Fibroblast of lung (primary cell): ENCODE measurements at regions not wholly inside any gene's neighbourhood (a gene's known extent, or its start where the extent isn't known, plus 50 kb on each side); places are given as distances from the start of the nearest gene placed in this dataset.

Source experiments
- DNase-seq, 2 donors: peaks; one replicate each; pipeline versions ENCODE4 v3.0.0 to v3.0.0-alpha.2; 2010; ENCODE audit warnings: low read depth in 2 of 2
- H2AFZ ChIP-seq: 2 replicates; pipeline ENCODE4 v1.5.1; 2012; ENCODE audit warnings: low read length, control low read depth, inconsistent platforms
- H3K27ac ChIP-seq: 2 replicates; pipeline ENCODE4 v1.5.1; 2011; ENCODE audit warnings: low read length, control low read depth; ENCODE audit not compliant: insufficient read depth
- H3K27me3 ChIP-seq: 2 replicates; pipeline ENCODE4 v1.5.1; 2011; ENCODE audit warnings: mild to moderate bottlenecking, low read length; ENCODE audit not compliant: control insufficient read depth, insufficient read depth
- H3K36me3 ChIP-seq: 2 replicates; pipeline ENCODE4 v1.5.1; 2011; ENCODE audit warnings: low read length; ENCODE audit not compliant: control insufficient read depth, insufficient read depth
- H3K4me1 ChIP-seq: 2 replicates; pipeline ENCODE4 v1.5.1; 2011; ENCODE audit warnings: low read length; ENCODE audit not compliant: control insufficient read depth, insufficient read depth; ENCODE audit errors: extremely low read depth
- H3K4me2 ChIP-seq: 2 replicates; pipeline ENCODE4 v1.5.1; 2011; ENCODE audit warnings: low read length, control low read depth; ENCODE audit not compliant: insufficient read depth; ENCODE audit errors: extremely low read depth
- H3K4me3 ChIP-seq, 4 experiments: fragments of 200-600 bp in 1 of 4; sonication (generic) in 1 of 4; replicated peaks in 1 of 4; 2 replicates each; pipeline ENCODE4 v1.5.1; 2011 to 2016; ENCODE audit warnings: low read length in 4 of 4, low read depth in 3 of 4, mild to moderate bottlenecking in 3 of 4, control low read depth in 2 of 4, inconsistent platforms in 1 of 4, mixed read lengths in 1 of 4; ENCODE audit not compliant: insufficient read depth in 1 of 4; ENCODE audit errors: control extremely low read depth in 1 of 4
- H3K79me2 ChIP-seq: 2 replicates; pipeline ENCODE4 v1.5.1; 2012; ENCODE audit warnings: mild to moderate bottlenecking, low read length, inconsistent platforms; ENCODE audit not compliant: control insufficient read depth, insufficient read depth
- H3K9ac ChIP-seq: 2 replicates; pipeline ENCODE4 v1.5.1; 2011; ENCODE audit warnings: mild to moderate bottlenecking, low read length, control low read depth; ENCODE audit not compliant: insufficient read depth
- H3K9me3 ChIP-seq: 2 replicates; pipeline ENCODE4 v1.5.1; 2012; ENCODE audit warnings: low read depth, low read length; ENCODE audit not compliant: control insufficient read depth, insufficient read depth
- H4K20me1 ChIP-seq: 2 replicates; pipeline ENCODE4 v1.5.1; 2011; ENCODE audit warnings: low read length; ENCODE audit not compliant: control insufficient read depth, insufficient read depth; ENCODE audit errors: extremely low read depth
- EZH2 ChIP-seq: IDR thresholded peaks from 2 replicates; pipeline ENCODE4 v1.5.1; 2012; ENCODE audit warnings: low read length, control low read depth, mild to moderate bottlenecking; ENCODE audit errors: missing control alignments
- TF ChIP-seq, protein P1 (sequence below), 2 donors: IDR thresholded peaks in 1 of 2; conservative IDR thresholded peaks in 1 of 2; 1 replicate in 1 of 2; 2 replicates in 1 of 2; pipeline ENCODE4 v1.5.1; 2011 to 2012; ENCODE audit warnings: low read length in 2 of 2, control low read depth in 1 of 2, inconsistent platforms in 1 of 2, low read depth in 1 of 2, mild to moderate bottlenecking in 1 of 2

DNA sequence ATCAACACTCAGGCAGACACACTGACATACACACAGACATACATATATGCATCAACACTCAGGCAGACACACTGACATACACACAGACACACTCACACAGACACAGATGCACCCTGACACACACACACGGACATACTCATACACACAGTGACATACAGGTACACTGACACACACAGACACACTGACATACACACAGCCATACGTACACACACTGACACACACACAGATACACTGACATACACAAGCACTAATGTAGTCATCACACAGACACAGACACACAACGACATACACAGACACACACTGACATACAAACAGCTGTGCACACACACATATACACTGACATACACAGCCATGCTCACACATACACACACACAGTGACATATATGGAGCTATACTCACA is 131.0 kb upstream of the CSF3R start:
- H3K4me1 ChIP-seq: no peaks in the 10 kb centered on the region
- H3K4me3 ChIP-seq: no peak overlapping the region
- no peak for DNase-seq
- no peaks in the 10 kb centered on the region for H4K20me1 ChIP-seq
- TF ChIP-seq, protein P1, sequence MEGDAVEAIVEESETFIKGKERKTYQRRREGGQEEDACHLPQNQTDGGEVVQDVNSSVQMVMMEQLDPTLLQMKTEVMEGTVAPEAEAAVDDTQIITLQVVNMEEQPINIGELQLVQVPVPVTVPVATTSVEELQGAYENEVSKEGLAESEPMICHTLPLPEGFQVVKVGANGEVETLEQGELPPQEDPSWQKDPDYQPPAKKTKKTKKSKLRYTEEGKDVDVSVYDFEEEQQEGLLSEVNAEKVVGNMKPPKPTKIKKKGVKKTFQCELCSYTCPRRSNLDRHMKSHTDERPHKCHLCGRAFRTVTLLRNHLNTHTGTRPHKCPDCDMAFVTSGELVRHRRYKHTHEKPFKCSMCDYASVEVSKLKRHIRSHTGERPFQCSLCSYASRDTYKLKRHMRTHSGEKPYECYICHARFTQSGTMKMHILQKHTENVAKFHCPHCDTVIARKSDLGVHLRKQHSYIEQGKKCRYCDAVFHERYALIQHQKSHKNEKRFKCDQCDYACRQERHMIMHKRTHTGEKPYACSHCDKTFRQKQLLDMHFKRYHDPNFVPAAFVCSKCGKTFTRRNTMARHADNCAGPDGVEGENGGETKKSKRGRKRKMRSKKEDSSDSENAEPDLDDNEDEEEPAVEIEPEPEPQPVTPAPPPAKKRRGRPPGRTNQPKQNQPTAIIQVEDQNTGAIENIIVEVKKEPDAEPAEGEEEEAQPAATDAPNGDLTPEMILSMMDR (conservative IDR thresholded peaks at IDR 0.05 in 1 of 2, IDR thresholded peaks at IDR 0.05 in 1 of 2; ENCODE audit: low read depth in 1 of 2, low read length in 2 of 2): no peak
- TF ChIP-seq EZH2: no peak
- no peak overlapping the region for H2AFZ ChIP-seq
- no peak overlapping the region for H3K4me2 ChIP-seq
- no peak overlapping the region for H3K9ac ChIP-seq
- no peaks in the 10 kb centered on the region for H3K79me2 ChIP-seq
- no peaks in the 10 kb centered on the region for H3K9me3 ChIP-seq
- no peaks in the 10 kb centered on the region for H3K27me3 ChIP-seq
- H3K27ac ChIP-seq: no peak overlapping the region
- H3K36me3 ChIP-seq: no peaks in the 10 kb centered on the region

DNA sequence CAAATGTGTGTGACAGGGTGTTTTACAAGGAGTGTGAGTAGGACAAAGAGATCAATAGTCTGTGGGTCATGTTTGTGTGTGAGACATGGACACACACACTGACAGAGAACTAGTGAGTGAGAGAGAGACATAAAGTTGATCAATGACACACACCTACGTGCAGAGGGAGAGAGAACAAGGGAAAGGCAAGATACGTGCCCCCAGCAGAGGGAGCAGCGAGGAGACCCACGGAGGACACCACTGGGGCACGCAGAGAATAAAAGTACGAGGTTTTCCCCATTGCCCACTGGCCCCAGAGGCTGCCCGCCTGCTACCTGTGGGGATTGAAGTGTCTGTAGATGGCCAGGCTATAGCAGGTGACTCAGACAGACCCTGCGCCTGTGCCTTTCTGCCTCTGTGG is 130.2 kb upstream of the CSF3R start:
- Histone ChIP-seq H4K20me1 (no peaks in the 10 kb centered on the region), H3K4me1 (no peaks in the 10 kb centered on the region), H3K4me2 (no peak overlapping the region), H3K4me3 (no peak overlapping the region), H2AFZ (no peak overlapping the region), H3K27ac (no peak overlapping the region), H3K9me3 (no peaks in the 10 kb centered on the region), H3K9ac (no peak overlapping the region), H3K36me3 (no peaks in the 10 kb centered on the region), H3K79me2 (no peaks in the 10 kb centered on the region), H3K27me3 (no peaks in the 10 kb centered on the region)
- DNase-seq: no peak
- TF ChIP-seq EZH2: no peak
- TF ChIP-seq, protein P1 (conservative IDR thresholded peaks at IDR 0.05 in 1 of 2, IDR thresholded peaks at IDR 0.05 in 1 of 2; ENCODE audit: low read depth in 1 of 2, low read length in 2 of 2): no peak

DNA sequence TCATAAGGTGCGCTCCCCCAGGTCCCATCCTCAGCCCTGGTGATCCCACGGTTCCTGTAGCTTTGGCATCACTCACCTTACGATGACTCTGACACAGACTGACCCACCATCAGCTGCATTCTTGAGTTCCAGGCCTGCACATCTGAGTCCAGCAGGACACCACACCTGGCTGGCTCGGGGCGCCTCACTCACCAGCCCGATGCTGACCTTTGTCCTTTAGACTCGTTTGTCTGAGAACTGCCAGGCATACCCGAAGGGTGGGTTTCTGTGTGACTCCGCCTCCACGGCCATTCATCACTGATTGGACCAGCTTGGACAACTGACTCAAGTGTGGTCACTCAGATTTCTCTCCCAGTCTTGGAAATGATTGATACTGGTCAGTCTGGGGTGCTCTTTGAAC is 129.4 kb upstream of the CSF3R start:
- Histone ChIP-seq H3K36me3 (no peaks in the 10 kb centered on the region), H3K79me2 (no peaks in the 10 kb centered on the region), H3K4me3 (no peak overlapping the region), H3K4me2 (no peak overlapping the region), H3K27ac (no peak overlapping the region), H3K4me1 (no peaks in the 10 kb centered on the region), H3K9ac (no peak overlapping the region), H3K27me3 (no peaks in the 10 kb centered on the region), H2AFZ (no peak overlapping the region), H3K9me3 (no peaks in the 10 kb centered on the region), H4K20me1 (no peaks in the 10 kb centered on the region)
- no peak for DNase-seq
- no peak for TF ChIP-seq EZH2
- TF ChIP-seq, protein P1 (conservative IDR thresholded peaks at IDR 0.05 in 1 of 2, IDR thresholded peaks at IDR 0.05 in 1 of 2; ENCODE audit: low read depth in 1 of 2, low read length in 2 of 2): no peak
